Mesenchymal stem cell (in vitro differentiated cells and primary cell): ENCODE measurements at regions not wholly inside any gene's neighbourhood (a gene's known extent, or its start where the extent isn't known, plus 50 kb on each side); places are given as distances from the start of the nearest gene placed in this dataset.

Source experiments
- DNase-seq: peaks from one replicate; pipeline ENCODE4 v3.0.0-alpha.2; 2013
- H2AFZ ChIP-seq: one replicate; pipeline ENCODE4 v1.6.1; 2013; ENCODE audit warnings: low read depth, mild to moderate bottlenecking, control low read depth, inconsistent platforms, low read length, moderate library complexity
- H2AK5ac ChIP-seq: 2 replicates; pipeline ENCODE4 v1.6.1; 2013; ENCODE audit warnings: low read length, moderate library complexity, mild to moderate bottlenecking, inconsistent platforms; ENCODE audit not compliant: severe bottlenecking
- H2BK120ac ChIP-seq: one replicate; pipeline ENCODE4 v1.6.1; 2013; ENCODE audit warnings: low read depth, mild to moderate bottlenecking, inconsistent platforms, low read length, moderate library complexity
- H2BK12ac ChIP-seq, 2 experiments: one replicate each; pipeline ENCODE4 v1.6.1; 2013; ENCODE audit warnings: inconsistent platforms in 2 of 2, low read length in 2 of 2, mild to moderate bottlenecking in 2 of 2, moderate library complexity in 2 of 2, control low read depth in 1 of 2
- H2BK15ac ChIP-seq: one replicate; pipeline ENCODE4 v1.6.1; 2013; ENCODE audit warnings: mild to moderate bottlenecking, low read depth, inconsistent platforms; ENCODE audit not compliant: poor library complexity, severe bottlenecking
- H2BK5ac ChIP-seq: 2 replicates; pipeline ENCODE4 v1.6.1; 2013; ENCODE audit warnings: low read depth, mild to moderate bottlenecking, low read length, control low read depth, inconsistent platforms; ENCODE audit not compliant: poor library complexity, severe bottlenecking
- H3K14ac ChIP-seq, 2 experiments: one replicate each; pipeline ENCODE4 v1.6.1; 2013; ENCODE audit warnings: inconsistent platforms in 2 of 2, low read length in 2 of 2, control low read depth in 1 of 2, mild to moderate bottlenecking in 1 of 2, moderate library complexity in 1 of 2
- H3K18ac ChIP-seq, 2 experiments: one replicate each; pipeline ENCODE4 v1.6.1; 2013; ENCODE audit warnings: inconsistent platforms in 2 of 2, low read length in 2 of 2, control low read depth in 1 of 2, low read depth in 1 of 2, mild to moderate bottlenecking in 1 of 2
- H3K23ac ChIP-seq, 2 experiments: one replicate each; pipeline ENCODE4 v1.6.1; 2013; ENCODE audit warnings: inconsistent platforms in 2 of 2, low read length in 2 of 2, mild to moderate bottlenecking in 2 of 2, moderate library complexity in 2 of 2, control low read depth in 1 of 2
- H3K27ac ChIP-seq: 2 replicates; pipeline ENCODE4 v1.5.1; 2013; ENCODE audit warnings: mild to moderate bottlenecking, moderate library complexity, low read length, control low read depth, inconsistent platforms; ENCODE audit not compliant: poor library complexity, severe bottlenecking
- H3K27me3 ChIP-seq, 2 experiments: 2 replicates each; pipeline versions ENCODE4 v1.6.1 to v1.7.0; 2013; ENCODE audit warnings: low read length in 2 of 2, mild to moderate bottlenecking in 2 of 2, moderate library complexity in 2 of 2, control low read depth in 1 of 2, inconsistent platforms in 1 of 2; ENCODE audit not compliant: control insufficient read depth in 1 of 2, insufficient read depth in 1 of 2
- H3K36me3 ChIP-seq, 2 experiments: 2 replicates each; pipeline versions ENCODE4 v1.6.1 to v1.7.0; 2013; ENCODE audit warnings: low read length in 2 of 2, control low read depth in 1 of 2, inconsistent platforms in 1 of 2, low read depth in 1 of 2, mild to moderate bottlenecking in 1 of 2; ENCODE audit not compliant: insufficient read depth in 2 of 2, control insufficient read depth in 1 of 2
- H3K4ac ChIP-seq, 2 experiments: one replicate each; pipeline ENCODE4 v1.6.1; 2013; ENCODE audit warnings: inconsistent platforms in 2 of 2, low read length in 2 of 2, mild to moderate bottlenecking in 2 of 2, moderate library complexity in 2 of 2, control low read depth in 1 of 2, low read depth in 1 of 2
- H3K4me1 ChIP-seq: 2 replicates; pipeline ENCODE4 v1.6.1; 2013; ENCODE audit warnings: low read depth, low read length, control low read depth; ENCODE audit not compliant: control insufficient read depth, insufficient read depth
- H3K4me2 ChIP-seq: 2 replicates; pipeline ENCODE4 v1.6.1; 2013; ENCODE audit warnings: low read length, mild to moderate bottlenecking, inconsistent platforms; ENCODE audit not compliant: poor library complexity, severe bottlenecking
- H3K4me3 ChIP-seq, 2 experiments: 2 replicates each; pipeline versions ENCODE4 v1.5.1 to v1.7.0; 2013; ENCODE audit warnings: low read length in 2 of 2, mild to moderate bottlenecking in 2 of 2, control low read depth in 1 of 2, low read depth in 1 of 2; ENCODE audit not compliant: insufficient read depth in 1 of 2
- H3K79me1 ChIP-seq: replicated peaks from 2 replicates; pipeline ENCODE4 v1.6.1; 2013; ENCODE audit warnings: mild to moderate bottlenecking, control low read depth, low read length, inconsistent platforms; ENCODE audit not compliant: poor library complexity, severe bottlenecking
- H3K9ac ChIP-seq: 2 replicates; pipeline ENCODE4 v1.7.0; 2013; ENCODE audit warnings: mild to moderate bottlenecking, low read length, moderate library complexity
- H3K9me3 ChIP-seq: 2 replicates; pipeline ENCODE4 v1.7.0; 2013; ENCODE audit warnings: mild to moderate bottlenecking, low read length; ENCODE audit not compliant: control insufficient read depth
- H4K8ac ChIP-seq: one replicate; pipeline ENCODE4 v1.6.1; 2013; ENCODE audit warnings: inconsistent platforms, mild to moderate bottlenecking, low read length, moderate library complexity
- H4K91ac ChIP-seq: one replicate; pipeline ENCODE4 v1.6.1; 2013; ENCODE audit warnings: mild to moderate bottlenecking, low read length, inconsistent platforms
- WGBS: methylation state at CpG from one replicate; pipeline ENCODE4 v1.1.7; 2013; ENCODE audit warnings: mixed read lengths; 5-methylcytosine and 5-hydroxymethylcytosine counted together

GRCh38 chr5:144583541-144584449 is 413.1 kb downstream of the KCTD16 start:
- WGBS, result 88% methylated on average over 7 of the region's 7 CpGs

GRCh38 chr5:144582066-144582465 is 411.4 kb downstream of the KCTD16 start:
- Histone ChIP-seq H2BK120ac (no peak overlapping the region), H3K27ac (no peak overlapping the region), H2BK15ac (no peak overlapping the region)

More at GRCh38 chr5:144583541-144584449, 413.1 kb downstream of the KCTD16 start:
- no peak overlapping the region for H3K4ac ChIP-seq
- no peaks in the 10 kb centered on the region for H3K36me3 ChIP-seq
- no peak for DNase-seq
- H4K8ac ChIP-seq, result no peak overlapping the region
- no peak overlapping the region for H2BK15ac ChIP-seq
- H2AK5ac ChIP-seq, result no peak overlapping the region
- H2BK5ac ChIP-seq, result no peak overlapping the region
- H3K27me3 ChIP-seq, result no peaks in the 10 kb centered on the region
- no peak overlapping the region for H3K23ac ChIP-seq
- H2AFZ ChIP-seq, result no peak overlapping the region
- no peak overlapping the region for H3K27ac ChIP-seq
- no peaks in the 10 kb centered on the region for H3K4me1 ChIP-seq
- H3K4me2 ChIP-seq, result no peak overlapping the region
- H3K9ac ChIP-seq, result no peak overlapping the region
- no peak overlapping the region for H3K18ac ChIP-seq
- no peaks in the 10 kb centered on the region for H3K9me3 ChIP-seq
- no peak overlapping the region for H2BK12ac ChIP-seq
- H2BK120ac ChIP-seq, result no peak overlapping the region
- H3K14ac ChIP-seq, result no peak overlapping the region
- H4K91ac ChIP-seq, result no peak overlapping the region
- no peaks in the 10 kb centered on the region for H3K79me1 ChIP-seq
- no peak overlapping the region for H3K4me3 ChIP-seq

GRCh38 chr5:144581044-144581443 is 410.4 kb downstream of the KCTD16 start:
- no peak for DNase-seq
- H2AFZ ChIP-seq, result no peak overlapping the region
- peak overlapping the region in 1 of 2 experiments; percentile 90 for H3K14ac ChIP-seq
- H3K18ac ChIP-seq, result no peak overlapping the region
- H4K91ac ChIP-seq, result no peak overlapping the region
- H2BK120ac ChIP-seq, result no peak overlapping the region
- H4K8ac ChIP-seq, result no peak overlapping the region
- H3K27ac ChIP-seq, result no peak overlapping the region
- no peak overlapping the region for H3K4me3 ChIP-seq
- no peak overlapping the region for H2AK5ac ChIP-seq
- no peak overlapping the region for H2BK15ac ChIP-seq
- WGBS, result 77% methylated on average over 6 of the region's 9 CpGs
- H3K79me1 ChIP-seq, result no peaks in the 10 kb centered on the region
- H3K36me3 ChIP-seq, result no peaks in the 10 kb centered on the region
- H3K9ac ChIP-seq, result no peak overlapping the region
- no peaks in the 10 kb centered on the region for H3K9me3 ChIP-seq
- H3K27me3 ChIP-seq, result no peaks in the 10 kb centered on the region
- H3K23ac ChIP-seq, result no peak overlapping the region
- H2BK12ac ChIP-seq, result no peak overlapping the region
- H3K4me1 ChIP-seq, result no peaks in the 10 kb centered on the region
- no peak overlapping the region for H3K4me2 ChIP-seq
- no peak overlapping the region for H2BK5ac ChIP-seq
- H3K4ac ChIP-seq, result no peak overlapping the region

More at GRCh38 chr5:144582066-144582465, 411.4 kb downstream of the KCTD16 start:
- no peak overlapping the region for H3K9ac ChIP-seq
- no peak overlapping the region for H3K4me3 ChIP-seq
- H3K14ac ChIP-seq, result no peak overlapping the region
- H3K9me3 ChIP-seq, result no peaks in the 10 kb centered on the region
- no peak overlapping the region for H2AFZ ChIP-seq
- no peak overlapping the region for H3K18ac ChIP-seq
- no peaks in the 10 kb centered on the region for H3K4me1 ChIP-seq
- no peak overlapping the region for H3K4me2 ChIP-seq
- no peak overlapping the region for H4K8ac ChIP-seq
- H2AK5ac ChIP-seq, result no peak overlapping the region
- H3K4ac ChIP-seq, result no peak overlapping the region
- no peak for DNase-seq
- H3K27me3 ChIP-seq, result no peaks in the 10 kb centered on the region
- 100% methylated on average over 3 of the region's 3 CpGs for WGBS
- no peak overlapping the region for H2BK5ac ChIP-seq
- no peak overlapping the region for H4K91ac ChIP-seq
- H2BK12ac ChIP-seq, result no peak overlapping the region
- H3K79me1 ChIP-seq, result no peaks in the 10 kb centered on the region
- no peak overlapping the region for H3K23ac ChIP-seq
- no peaks in the 10 kb centered on the region for H3K36me3 ChIP-seq

GRCh38 chr5:144577676-144578075 is 407.0 kb downstream of the KCTD16 start:
- Histone ChIP-seq H4K91ac (no peak overlapping the region), H3K27ac (no peak overlapping the region), H3K4ac (no peak overlapping the region), H3K36me3 (no peaks in the 10 kb centered on the region), H3K9me3 (peaks cover 4% of the 10 kb centered on the region), H2BK120ac (no peak overlapping the region), H3K14ac (no peak overlapping the region), H3K18ac (no peak overlapping the region), H2BK15ac (no peak overlapping the region), H3K4me1 (no peaks in the 10 kb centered on the region), H3K4me3 (no peak overlapping the region), H3K23ac (no peak overlapping the region), H3K4me2 (no peak overlapping the region), H3K27me3 (no peaks in the 10 kb centered on the region), H2AK5ac (no peak overlapping the region), H3K9ac (no peak overlapping the region), H3K79me1 (no peaks in the 10 kb centered on the region), H4K8ac (no peak overlapping the region), H2BK5ac (no peak overlapping the region), H2BK12ac (no peak overlapping the region), H2AFZ (no peak overlapping the region)
- DNase-seq, result no peak
- 70% methylated on average over 2 of the region's 3 CpGs for WGBS
